HG03039 (cell line): ENCODE measurements at regions not wholly inside any gene's neighbourhood (a gene's known extent, or its start where the extent isn't known, plus 50 kb on each side); places are given as distances from the start of the nearest gene placed in this dataset.

Experiments
- ATAC-seq: cut with Tn5 transposase; IDR thresholded peaks from one replicate; pipeline ENCODE4 v1.9.1; 2021; ENCODE audit warnings: mild to moderate bottlenecking, moderate library complexity; ENCODE audit not compliant: unreplicated experiment

DNA sequence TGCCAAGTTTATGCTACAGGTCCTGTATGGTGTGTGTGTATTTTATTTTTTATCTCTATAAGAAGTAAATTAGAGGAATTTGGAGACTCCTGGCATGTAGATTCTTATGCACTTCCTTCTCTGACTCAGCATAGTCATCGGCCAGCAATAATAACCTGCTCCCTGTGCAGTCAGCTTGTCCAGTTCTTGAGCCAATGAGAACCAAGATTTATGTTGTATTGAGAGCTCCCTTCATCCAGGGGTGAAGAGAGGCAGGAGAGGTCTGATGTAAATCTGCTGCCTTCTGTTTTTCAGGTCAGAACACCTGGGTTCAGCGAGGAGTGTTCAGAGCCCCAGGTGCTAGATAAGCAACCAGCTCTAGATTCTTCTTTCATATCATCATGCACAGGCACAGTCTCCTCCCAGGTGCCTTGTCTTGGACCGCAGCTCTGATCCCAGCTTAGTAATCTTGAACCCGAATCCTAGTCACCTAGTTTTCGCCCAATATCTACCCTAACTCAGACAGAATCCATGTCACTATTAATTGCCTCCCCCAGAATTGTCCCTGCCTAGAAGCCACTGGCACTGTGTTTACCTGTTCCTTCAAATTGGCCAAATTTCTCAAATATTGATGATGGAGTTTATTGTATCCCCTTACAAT is 328.2 kb upstream of the NCAM1 start:
- no peak for ATAC-seq

- no peak for ATAC-seq
Observed at GRCh38 chr11:112634551-112634950, 326.7 kb upstream of the NCAM1 start.

DNA sequence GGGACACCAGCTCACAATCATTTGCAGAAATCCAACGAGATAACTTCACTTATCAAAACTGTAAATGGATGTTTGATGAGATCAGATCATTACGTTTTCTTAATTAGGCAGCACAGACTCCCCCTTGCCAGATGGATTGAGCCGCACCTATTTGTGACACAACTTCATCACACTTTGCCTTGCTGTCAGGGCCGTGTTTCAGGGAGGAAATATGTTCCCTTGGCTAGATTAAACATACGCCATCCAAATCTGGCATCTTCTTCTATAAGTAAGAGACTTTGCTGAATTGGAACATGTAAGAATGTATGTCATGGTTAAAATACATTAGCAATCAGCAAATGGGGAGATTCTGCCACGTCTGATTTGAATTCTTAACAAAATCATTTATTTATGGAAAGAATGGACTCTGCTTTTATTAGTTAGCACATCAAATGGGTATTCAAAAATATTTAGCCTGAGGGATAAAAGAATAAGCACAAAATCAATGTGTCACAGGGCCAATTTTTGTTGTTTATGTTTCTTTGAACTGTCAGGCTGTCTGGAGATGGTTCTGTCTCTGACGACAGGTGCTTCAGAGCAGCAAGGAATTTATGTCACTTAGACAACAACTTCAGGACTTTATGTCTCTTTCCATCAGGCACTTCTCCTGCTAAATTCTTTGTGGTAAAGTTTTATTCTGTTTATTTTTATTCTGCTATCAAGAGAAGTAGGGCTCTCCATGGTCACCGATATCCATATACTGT is 326.1 kb upstream of the NCAM1 start:
- no peak for ATAC-seq

DNA sequence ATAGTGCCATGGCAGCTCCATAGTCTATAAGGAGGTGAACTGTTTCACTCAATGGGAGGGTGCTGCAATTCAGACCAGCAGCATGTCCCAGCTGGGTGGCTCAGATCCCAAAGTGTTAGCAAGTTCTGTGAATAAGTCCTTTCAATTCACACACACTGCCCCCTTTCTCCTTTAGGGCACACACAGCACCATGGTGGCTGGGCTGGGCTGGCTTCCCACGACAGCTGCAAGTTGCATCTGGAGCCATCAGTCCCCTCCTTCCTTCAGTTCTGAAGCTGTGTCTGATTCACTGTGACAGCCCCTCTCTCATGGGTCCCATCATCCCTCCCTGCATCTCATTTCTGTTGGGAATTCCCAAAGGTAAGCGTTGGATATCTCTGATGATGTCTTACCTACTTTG is 324.1 kb upstream of the NCAM1 start:
- no peak for ATAC-seq

- no peak for ATAC-seq
Observed at GRCh38 chr11:112637876-112638275, 323.3 kb upstream of the NCAM1 start.

DNA sequence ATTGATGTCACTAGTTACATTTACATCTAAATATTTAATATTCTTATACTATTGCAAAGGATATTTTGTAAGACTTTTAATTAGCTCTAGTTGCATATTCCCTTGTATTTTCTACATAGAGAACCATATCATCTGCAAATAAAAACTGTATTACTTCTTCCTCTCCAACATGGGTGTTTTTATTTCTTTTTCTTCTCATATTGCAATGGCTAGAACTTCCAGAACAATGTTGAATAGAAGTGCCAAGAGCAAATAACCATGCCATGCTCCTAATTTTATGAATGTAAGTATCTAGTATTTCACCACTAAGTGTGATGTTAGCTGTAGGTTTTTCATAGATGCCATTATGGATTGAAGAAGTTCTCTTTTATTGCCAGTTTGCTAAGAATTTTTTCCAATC is 321.8 kb upstream of the NCAM1 start:
- ATAC-seq = no peak

GRCh38 chr11:112643416-112643815 is 317.8 kb upstream of the NCAM1 start:
- no peak for ATAC-seq

GRCh38 chr11:112644410-112645131 is 316.6 kb upstream of the NCAM1 start:
- ATAC-seq = peak; percentile 51

- ATAC-seq = no peak
Observed at GRCh38 chr11:112649856-112650255, 311.4 kb upstream of the NCAM1 start.

DNA sequence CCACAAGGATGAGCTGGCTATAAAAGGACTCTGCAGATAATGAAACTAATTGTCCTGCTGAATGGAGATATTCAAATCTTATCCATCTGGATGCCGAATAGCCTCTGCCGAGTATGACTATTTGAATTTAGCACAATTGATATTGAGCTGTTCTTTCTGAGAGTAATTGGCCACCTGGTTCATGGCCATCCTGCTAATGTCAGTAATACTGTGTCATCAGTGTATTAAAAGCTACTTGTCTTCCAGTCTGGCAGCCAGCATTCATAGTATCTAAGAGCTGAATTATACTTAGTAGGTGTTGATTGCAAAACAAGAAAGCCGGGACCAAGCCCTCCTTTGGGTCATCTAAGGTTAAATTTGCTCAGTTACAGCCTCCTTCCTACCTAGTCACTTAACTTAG is 310.7 kb upstream of the NCAM1 start:
- no peak for ATAC-seq

DNA sequence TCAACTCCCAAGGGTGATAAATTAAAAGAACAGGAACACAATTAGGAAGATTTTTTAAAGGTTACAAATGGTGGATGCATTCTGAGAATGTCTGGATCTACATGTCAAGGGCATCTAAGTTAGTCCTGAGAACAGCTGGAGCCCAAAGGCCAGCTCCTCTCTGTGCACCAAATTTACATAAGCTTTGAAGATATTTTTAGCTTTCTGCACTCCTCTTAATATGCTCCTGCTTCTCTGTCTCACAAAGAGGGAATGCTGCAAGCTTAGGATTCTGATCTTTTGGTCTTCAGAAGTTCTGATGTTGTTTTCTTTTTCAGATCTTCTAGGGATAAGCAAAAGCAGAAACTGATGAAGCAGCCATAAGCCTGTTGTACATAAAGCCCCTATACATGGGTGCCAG is 309.8 kb upstream of the NCAM1 start:
- ATAC-seq = no peak

DNA sequence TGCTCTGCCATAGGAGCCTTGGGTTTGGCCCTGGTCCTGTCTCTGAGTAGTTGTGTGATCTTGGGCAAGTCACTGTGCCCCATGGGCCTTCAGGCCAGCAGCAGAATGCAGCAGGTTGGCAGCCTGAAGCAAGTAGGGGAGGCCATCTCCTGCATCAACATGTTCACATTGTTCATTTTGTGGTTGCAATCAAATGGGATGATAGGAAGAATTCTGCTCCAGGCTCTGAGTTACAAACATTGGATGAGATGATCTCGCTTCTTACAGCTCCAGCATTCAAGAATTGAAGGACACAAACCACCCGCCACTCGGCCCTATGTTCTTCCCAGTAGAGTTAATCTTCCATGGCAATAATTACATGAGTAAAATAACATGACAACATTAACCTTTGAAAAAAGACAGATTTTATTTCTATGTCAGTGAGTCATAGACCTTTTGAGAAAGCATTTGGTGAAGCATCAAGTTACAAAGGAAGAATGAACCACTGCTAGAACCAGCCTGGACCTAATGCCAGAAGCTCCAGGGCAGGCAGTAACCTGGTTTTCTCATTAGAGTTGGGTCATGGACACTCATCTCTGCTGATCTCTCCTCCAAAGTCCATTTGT is 308.3 kb upstream of the NCAM1 start:
- ATAC-seq = no peak

DNA sequence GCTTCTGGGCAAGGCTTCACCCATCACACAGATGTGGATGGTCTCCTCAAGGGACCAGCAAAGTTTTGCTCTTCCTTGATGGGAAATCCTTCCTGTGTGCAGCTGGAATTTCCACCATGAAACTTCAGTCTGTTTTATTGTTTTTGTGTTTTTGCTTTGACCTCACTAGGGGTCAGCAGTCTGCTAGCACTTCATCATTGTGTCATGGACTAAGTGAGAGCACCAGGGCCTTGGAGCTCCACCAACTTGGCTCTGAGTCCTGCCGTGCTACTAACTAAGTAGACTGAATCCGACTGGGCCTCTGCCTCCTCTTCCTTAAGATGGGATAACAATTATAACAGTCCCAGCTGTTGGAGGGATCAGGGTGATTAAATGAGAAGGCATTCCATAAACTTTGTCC is 305.8 kb upstream of the NCAM1 start:
- no peak for ATAC-seq

GRCh38 chr11:112656772-112657428 is 304.3 kb upstream of the NCAM1 start:
- ATAC-seq = no peak

- no peak for ATAC-seq
Observed at GRCh38 chr11:112658431-112658878, 302.8 kb upstream of the NCAM1 start.

DNA sequence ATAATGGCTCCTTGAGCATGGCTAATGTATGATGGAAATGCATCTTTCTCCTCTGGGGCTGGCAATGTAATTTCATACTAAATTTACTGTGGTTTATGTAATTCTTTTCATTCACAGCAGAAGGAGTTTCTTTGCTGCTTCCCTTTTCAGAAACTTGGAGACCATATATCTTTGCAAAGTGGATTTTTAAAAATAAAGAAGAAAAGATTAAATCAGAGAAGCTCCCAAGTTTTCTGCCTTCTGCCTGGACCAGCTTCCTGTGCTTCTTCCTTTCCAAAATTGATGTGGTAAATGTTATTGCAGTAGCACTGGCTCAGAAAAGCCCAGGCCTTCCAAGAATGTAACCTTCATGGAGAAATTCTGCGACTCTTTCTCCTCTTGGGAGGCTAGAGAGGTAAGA is 300.1 kb upstream of the NCAM1 start:
- ATAC-seq = no peak

DNA sequence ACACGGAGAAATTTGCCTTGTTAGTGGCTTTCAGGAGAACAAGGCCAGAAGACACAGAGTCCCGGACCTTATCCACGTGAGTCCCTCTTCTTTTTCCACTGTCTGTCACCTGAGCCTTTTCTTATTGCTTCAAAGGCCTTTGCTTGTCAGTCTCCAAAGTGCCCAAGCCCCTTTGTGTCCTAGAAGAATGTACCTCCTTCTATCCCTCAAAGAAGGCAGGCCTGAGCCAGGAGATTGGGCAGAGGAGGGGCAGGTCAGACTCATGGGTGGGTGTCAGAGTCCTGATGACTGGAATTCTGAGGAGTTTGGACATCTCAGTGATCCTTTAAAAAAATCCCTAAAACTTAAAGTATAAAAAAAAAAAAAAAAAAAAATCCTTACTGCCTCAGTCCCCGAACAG is 299.6 kb upstream of the NCAM1 start:
- ATAC-seq = no peak

- no peak for ATAC-seq
Observed at GRCh38 chr11:112662554-112662953, 298.7 kb upstream of the NCAM1 start.

DNA sequence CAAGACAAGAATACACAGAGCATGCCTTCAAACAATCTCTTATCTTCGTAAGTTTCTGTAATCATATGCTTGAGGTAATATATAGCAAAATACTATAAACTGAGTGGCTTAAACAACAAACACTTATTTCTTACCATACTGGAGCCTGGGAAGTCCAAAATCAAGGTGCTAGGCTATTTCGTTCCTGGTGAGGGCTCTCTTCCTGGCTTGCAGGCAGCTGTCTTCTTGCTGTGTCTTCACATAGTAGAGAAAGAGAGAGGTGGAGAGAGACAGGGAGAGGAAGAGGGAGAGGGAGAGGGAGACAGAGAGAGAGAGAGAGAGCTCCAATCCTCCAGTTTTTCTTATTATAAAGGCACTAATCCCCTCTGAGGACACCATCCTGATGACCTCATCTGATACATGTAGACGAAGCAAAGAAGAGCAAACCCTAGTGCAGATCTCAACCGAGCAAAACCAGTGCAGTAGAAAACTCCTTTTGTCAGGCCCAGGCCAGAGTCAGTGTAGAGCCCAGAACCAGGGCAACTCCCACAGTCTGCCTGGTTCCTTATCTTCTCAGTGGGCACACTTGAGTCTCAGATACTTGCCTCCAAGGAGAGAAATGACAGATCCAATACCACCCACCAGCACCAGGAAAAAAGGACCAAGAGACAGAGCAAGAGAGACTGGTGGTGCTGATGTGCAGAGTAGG is 297.1 kb upstream of the NCAM1 start:
- no peak for ATAC-seq

DNA sequence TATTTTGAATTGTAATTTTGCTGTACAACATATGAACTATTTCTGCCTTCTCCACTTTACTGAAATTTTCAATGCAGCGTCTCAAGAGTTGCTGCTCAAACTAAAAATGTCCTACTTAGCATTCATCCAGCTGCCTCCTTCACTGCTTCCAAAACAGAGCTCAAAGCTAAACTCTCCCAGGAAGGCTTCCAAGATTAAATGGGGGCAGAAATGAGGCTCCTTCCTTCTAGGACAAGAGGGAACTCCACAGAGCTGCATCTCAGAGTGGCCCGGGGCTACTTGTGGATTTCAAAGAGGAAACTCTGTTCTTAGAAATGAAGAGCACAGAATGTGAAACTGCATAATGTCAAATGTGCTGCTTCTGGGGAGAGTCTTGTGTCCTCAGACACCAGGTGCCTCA is 295.9 kb upstream of the NCAM1 start:
- ATAC-seq = no peak

- no peak for ATAC-seq
Observed at GRCh38 chr11:112666253-112666652, 295.0 kb upstream of the NCAM1 start.
